AG04450 (cell line): ENCODE measurements at regions not wholly inside any gene's neighbourhood (a gene's known extent, or its start where the extent isn't known, plus 50 kb on each side); places are given as distances from the start of the nearest gene placed in this dataset.

ENCODE experiments used
- CTCF ChIA-PET: fragments of 300-600, 350-600 bp; formaldehyde crosslinking; extraction: SDS; loops from one replicate; lab custom pipeline; 2022; ENCODE audit warnings: antibody characterized with exemption, inconsistent platforms; lab: Charles Lee
- POLR2A ChIA-PET: fragments of 350-600 bp; formaldehyde crosslinking; extraction: SDS; loops from one replicate; lab custom pipeline; 2021; ENCODE audit warnings: antibody characterized with exemption, inconsistent platforms; lab: Yijun Ruan, JAX
- DNase-seq: peaks from one replicate; pipeline ENCODE4 v3.0.0-alpha.2; 2011; ENCODE audit warnings: low read depth, low spot score
- H3K27ac ChIP-seq: one replicate; pipeline ENCODE4 v1.5.1; 2012; ENCODE audit warnings: low read depth, low read length, control low read depth
- H3K27me3 ChIP-seq: one replicate; pipeline ENCODE4 v1.6.0; 2012; ENCODE audit warnings: low read length; ENCODE audit not compliant: control insufficient read depth, insufficient read depth
- H3K4me3 ChIP-seq: 2 replicates; pipeline ENCODE4 v1.5.1; 2011; ENCODE audit warnings: mild to moderate bottlenecking, low read depth, low read length, control low read depth
- H3K9me3 ChIP-seq: 2 replicates; pipeline ENCODE4 v1.5.1; 2012; ENCODE audit warnings: low read length; ENCODE audit not compliant: control insufficient read depth, insufficient read depth
- TF ChIP-seq, protein P1 (sequence below): IDR thresholded peaks from 2 replicates; pipeline ENCODE4 v1.5.1; 2011; ENCODE audit warnings: low read depth, low read length, control low read depth, inconsistent platforms

- ChIA-PET CTCF (interaction anchor here (3.5 kb wide), 1 partner anchor 13 kb away, joined by 19 read pairs; no protein-coding TSS in a partner anchor), POLR2A (no interaction called here)
- Histone ChIP-seq H3K27ac (no peak overlapping the region), H3K4me3 (no peak overlapping the region), H3K9me3 (no peaks in the 10 kb centered on the region), H3K27me3 (no peaks in the 10 kb centered on the region)
- no peak for DNase-seq
- TF ChIP-seq, protein P1, sequence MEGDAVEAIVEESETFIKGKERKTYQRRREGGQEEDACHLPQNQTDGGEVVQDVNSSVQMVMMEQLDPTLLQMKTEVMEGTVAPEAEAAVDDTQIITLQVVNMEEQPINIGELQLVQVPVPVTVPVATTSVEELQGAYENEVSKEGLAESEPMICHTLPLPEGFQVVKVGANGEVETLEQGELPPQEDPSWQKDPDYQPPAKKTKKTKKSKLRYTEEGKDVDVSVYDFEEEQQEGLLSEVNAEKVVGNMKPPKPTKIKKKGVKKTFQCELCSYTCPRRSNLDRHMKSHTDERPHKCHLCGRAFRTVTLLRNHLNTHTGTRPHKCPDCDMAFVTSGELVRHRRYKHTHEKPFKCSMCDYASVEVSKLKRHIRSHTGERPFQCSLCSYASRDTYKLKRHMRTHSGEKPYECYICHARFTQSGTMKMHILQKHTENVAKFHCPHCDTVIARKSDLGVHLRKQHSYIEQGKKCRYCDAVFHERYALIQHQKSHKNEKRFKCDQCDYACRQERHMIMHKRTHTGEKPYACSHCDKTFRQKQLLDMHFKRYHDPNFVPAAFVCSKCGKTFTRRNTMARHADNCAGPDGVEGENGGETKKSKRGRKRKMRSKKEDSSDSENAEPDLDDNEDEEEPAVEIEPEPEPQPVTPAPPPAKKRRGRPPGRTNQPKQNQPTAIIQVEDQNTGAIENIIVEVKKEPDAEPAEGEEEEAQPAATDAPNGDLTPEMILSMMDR = no peak
Measured at GRCh38 chr16:85309656-85310587, 197.7 kb upstream of the CIBAR2 start.

DNA sequence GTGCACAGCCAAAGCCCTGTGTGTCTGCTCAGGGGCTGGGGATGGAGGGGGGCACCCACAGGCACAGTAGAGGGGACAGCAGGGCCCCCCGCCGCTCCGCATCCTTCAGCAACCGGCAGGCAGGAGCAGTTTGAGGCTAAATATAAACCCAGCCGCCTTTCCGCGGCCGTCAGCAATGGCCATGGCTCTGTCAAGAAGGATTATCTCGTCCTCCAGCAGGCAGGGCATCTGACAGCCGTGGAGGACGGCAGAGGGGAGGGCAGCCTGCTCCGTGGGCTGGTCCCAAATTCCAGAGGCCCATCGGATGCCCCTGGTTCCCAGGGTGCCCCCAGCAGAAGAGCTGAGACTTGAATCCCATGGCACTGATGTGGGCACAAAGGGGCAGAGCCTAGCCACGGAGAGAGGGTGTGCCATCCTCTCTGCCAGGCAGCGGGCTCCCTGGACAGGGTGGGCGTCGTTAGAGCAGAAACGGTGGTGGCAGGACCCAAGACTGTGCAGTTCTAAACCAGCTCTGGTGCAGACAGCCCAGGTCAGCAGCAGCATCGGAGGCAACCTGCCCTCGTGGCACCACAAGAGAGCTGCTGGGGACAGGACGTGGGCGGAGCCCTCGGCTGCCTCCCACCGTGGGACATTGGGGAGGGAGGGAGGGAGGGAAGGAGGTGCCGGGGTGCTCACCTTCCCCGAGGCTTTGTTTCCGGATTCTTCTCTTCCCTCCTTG lies 198.8 kb upstream of the CIBAR2 start:
- CTCF ChIA-PET = no interaction called here
- no peak overlapping the region for H3K27ac ChIP-seq
- no peaks in the 10 kb centered on the region for H3K9me3 ChIP-seq
- POLR2A ChIA-PET = interaction anchor here (0.7 kb wide), 1 partner anchor 125 kb away, joined by 3 read pairs; no protein-coding TSS in a partner anchor
- H3K4me3 ChIP-seq = no peak overlapping the region
- no peak for DNase-seq
- no peaks in the 10 kb centered on the region for H3K27me3 ChIP-seq
- TF ChIP-seq, protein P1 = no peak

DNA sequence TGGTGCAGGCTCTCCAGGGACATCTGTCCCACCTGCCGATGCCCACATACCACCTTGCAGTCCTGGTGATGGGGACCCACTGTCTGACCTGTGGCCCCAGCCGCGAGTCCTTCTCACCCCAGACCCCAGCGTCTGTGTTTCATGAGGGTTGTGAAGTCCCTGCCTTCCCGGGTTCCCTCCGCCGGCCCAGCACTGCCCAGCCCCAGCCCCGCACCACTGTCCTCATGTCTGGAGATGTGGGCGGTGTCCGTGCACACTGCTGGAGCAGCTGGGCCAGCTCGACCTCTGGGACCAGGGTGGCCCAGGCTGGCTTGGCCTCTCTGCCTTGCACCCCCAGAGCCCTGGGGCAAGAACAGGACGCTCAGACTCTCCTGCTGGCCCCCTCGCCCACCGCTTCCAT lies 199.5 kb upstream of the CIBAR2 start:
- POLR2A ChIA-PET = interaction anchor here (0.7 kb wide), 1 partner anchor 126 kb away, joined by 3 read pairs; no protein-coding TSS in a partner anchor
- CTCF ChIA-PET = no interaction called here
- Histone ChIP-seq H3K27me3 (no peaks in the 10 kb centered on the region), H3K4me3 (no peak overlapping the region), H3K27ac (no peak overlapping the region), H3K9me3 (no peaks in the 10 kb centered on the region)
- TF ChIP-seq, protein P1 = no peak
- no peak for DNase-seq

- no peak for DNase-seq
- Histone ChIP-seq H3K27ac (no peak overlapping the region), H3K27me3 (no peaks in the 10 kb centered on the region), H3K9me3 (no peaks in the 10 kb centered on the region), H3K4me3 (no peak overlapping the region)
- ChIA-PET CTCF (no interaction called here), POLR2A (interaction anchor here (0.7 kb wide), 1 partner anchor 126 kb away, joined by 3 read pairs; no protein-coding TSS in a partner anchor)
- TF ChIP-seq, protein P1 = no peak
Measured at GRCh38 chr16:85312174-85312573, 199.9 kb upstream of the CIBAR2 start.
